ENCODE measurements at regions not wholly inside any gene's neighbourhood (a gene's known extent, or its start where the extent isn't known, plus 50 kb on each side); places are given as distances from the start of the nearest gene placed in this dataset.

DNA sequence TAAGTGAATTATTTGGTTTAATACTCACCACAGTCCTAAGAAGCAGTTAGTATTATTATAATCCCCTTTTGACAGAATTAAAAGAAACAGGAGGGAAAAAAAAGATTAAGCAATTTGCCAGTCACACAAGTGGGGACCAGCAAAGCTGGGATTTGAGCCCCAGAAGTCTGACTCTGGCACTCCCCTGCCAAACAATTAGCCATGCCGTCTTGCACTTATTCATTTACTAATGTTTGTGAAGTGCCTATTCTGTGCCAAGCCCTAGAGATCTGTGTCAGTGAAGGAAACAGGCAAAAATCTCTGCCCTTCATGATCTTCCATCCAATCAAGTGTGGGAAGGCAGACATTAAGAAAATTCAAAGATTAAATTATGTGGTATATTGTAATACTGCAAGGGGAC lies 126.0 kb upstream of the TOP1 start (continued):
- TF ChIP-seq NRF1 (IDR thresholded peaks at IDR 0.05; ENCODE audit: low read depth, low read length) = no peak
- no peak for TF ChIP-seq SP4 (IDR thresholded peaks at IDR 0.05; ENCODE audit: low read length)
